Esophagus squamous epithelium (tissue), 4 donors: ENCODE measurements at regions not wholly inside any gene's neighbourhood (a gene's known extent, or its start where the extent isn't known, plus 50 kb on each side); places are given as distances from the start of the nearest gene placed in this dataset.

ENCODE experiments used
- POLR2A ChIP-seq, 4 donors: fragments of 450-650 bp; IDR thresholded peaks; one replicate each; pipeline ENCODE4 v1.6.1; 2017; ENCODE audit warnings: antibody characterized with exemption in 4 of 4, mild to moderate bottlenecking in 4 of 4, moderate library complexity in 3 of 4
- TF ChIP-seq, protein P1 (sequence below), 6 experiments: fragments of 450-650 bp in 4 of 6; fragments of 200-600 bp in 2 of 6; sonication (generic) in 2 of 6; IDR thresholded peaks; one replicate each; pipeline ENCODE4 v1.5.1; 2016 to 2019; ENCODE audit warnings: antibody characterized with exemption in 6 of 6, mild to moderate bottlenecking in 4 of 6, moderate library complexity in 4 of 6

- TF ChIP-seq, protein P1, sequence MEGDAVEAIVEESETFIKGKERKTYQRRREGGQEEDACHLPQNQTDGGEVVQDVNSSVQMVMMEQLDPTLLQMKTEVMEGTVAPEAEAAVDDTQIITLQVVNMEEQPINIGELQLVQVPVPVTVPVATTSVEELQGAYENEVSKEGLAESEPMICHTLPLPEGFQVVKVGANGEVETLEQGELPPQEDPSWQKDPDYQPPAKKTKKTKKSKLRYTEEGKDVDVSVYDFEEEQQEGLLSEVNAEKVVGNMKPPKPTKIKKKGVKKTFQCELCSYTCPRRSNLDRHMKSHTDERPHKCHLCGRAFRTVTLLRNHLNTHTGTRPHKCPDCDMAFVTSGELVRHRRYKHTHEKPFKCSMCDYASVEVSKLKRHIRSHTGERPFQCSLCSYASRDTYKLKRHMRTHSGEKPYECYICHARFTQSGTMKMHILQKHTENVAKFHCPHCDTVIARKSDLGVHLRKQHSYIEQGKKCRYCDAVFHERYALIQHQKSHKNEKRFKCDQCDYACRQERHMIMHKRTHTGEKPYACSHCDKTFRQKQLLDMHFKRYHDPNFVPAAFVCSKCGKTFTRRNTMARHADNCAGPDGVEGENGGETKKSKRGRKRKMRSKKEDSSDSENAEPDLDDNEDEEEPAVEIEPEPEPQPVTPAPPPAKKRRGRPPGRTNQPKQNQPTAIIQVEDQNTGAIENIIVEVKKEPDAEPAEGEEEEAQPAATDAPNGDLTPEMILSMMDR (IDR thresholded peaks at IDR 0.05), result no peak
- TF ChIP-seq POLR2A (IDR thresholded peaks at IDR 0.05), result no peak
Measured at GRCh38 chr11:109480251-109480650, 58.3 kb downstream of the C11orf87 start.
